ENCODE measurements at regions not wholly inside any gene's neighbourhood (a gene's known extent, or its start where the extent isn't known, plus 50 kb on each side); places are given as distances from the start of the nearest gene placed in this dataset.

DNA sequence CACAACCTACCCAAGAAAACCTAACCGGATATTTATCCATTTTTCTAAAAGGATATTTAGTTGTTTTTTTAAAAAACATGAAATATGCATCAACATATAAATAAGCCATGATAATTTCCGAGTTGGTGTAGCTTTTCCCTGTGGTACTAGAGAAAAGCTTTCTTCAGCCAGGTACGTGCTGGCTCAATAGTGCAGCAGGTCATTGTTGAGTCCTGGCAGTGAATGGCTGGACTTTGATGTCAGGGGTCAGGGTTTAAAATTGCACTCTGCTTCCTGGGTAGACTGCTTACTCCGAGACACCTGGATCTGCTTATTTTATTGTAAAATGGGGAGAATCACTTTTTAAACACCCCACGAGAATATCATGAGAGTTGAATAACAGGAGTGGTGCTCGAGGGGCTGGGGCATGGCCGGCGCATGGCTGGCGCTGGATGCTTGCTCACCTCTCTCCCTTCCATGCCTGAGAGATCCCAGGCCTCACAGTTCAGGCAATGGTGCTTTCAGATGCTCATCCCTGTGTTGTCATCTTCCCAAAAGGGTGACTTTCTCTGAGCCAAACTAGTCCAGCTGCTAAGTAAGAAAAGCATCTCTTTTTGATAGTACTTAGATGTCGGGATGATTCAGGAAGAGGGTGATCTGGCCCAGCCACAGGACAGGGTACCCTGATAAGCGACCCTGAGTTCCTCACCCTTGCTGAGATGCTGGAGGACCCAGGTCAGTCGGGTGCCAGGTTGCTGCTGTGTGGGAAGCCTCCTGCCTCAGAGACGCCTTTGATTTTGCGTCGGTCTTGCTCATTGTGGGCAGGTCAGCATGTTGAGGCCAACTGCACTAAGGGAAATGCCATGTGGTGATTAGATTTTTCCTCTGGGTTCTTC, 269.1 kb upstream of the FOXQ1 start:
- in situ Hi-C loops (cut with MboI; ENCODE audit: low sequenced_read_pairs), result no loop called here

DNA sequence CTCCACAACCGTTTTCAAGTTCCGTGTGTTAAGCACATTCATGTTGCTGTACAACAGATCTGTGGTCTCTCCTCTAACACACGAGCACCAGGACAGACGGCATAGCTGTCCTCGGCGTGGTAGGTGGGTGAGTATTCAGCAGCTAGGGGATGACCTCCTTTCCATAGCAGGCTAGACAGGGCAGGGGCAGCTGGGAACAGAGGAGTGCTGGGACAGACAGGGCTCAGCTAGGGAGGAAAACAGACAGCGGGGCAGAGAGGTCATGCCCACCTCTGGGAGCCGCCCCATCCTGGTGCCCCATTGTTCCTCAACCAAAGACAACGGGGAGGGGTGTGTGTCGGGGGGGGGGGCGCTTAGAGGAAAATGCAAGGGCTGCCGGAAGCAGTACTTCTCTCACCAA, 271.5 kb upstream of the FOXQ1 start:
- in situ Hi-C loops (cut with MboI; ENCODE audit: low sequenced_read_pairs), result no loop called here

DNA sequence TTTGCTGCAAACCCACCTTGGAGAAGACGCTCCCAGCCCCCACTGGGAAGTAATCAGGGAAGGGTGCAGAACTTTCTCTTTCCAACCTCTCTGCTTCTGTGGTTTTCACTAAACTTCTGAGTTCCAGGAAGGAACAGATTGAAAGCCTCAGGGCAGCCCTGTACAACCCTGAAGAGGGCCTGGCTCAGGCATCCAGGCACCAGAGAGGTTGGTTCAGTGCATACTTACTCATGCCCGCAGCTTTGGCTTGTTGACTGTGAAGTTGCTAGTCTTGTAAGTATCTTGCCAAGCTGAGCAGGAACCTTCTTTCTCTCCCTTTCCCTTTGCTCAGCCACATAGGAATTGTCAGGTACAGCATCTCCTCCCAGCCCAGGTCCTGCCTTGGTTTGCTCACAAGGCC, 272.2 kb upstream of the FOXQ1 start:
- in situ Hi-C loops (cut with MboI; ENCODE audit: low sequenced_read_pairs), result no loop called here

DNA sequence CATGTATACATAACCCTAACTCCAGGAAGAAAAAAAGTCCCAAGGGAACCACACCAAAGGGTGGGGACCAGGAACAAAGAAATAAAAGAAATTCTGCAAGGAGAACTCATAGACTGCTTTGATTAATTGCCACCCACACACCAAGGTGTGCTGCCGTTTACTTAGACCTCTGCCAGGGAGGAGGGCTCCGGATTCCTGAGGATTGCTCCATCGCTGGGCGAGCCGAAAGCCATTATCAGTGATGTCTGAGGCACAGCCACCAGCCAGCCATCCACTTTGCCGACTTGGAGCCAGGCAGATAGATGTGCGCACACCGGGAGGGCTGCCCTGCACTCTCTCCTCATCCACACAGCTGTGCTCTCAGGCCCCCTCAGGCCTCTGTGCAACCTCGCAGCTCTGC, 272.7 kb upstream of the FOXQ1 start:
- in situ Hi-C loops (cut with MboI; ENCODE audit: low sequenced_read_pairs), result no loop called here

DNA sequence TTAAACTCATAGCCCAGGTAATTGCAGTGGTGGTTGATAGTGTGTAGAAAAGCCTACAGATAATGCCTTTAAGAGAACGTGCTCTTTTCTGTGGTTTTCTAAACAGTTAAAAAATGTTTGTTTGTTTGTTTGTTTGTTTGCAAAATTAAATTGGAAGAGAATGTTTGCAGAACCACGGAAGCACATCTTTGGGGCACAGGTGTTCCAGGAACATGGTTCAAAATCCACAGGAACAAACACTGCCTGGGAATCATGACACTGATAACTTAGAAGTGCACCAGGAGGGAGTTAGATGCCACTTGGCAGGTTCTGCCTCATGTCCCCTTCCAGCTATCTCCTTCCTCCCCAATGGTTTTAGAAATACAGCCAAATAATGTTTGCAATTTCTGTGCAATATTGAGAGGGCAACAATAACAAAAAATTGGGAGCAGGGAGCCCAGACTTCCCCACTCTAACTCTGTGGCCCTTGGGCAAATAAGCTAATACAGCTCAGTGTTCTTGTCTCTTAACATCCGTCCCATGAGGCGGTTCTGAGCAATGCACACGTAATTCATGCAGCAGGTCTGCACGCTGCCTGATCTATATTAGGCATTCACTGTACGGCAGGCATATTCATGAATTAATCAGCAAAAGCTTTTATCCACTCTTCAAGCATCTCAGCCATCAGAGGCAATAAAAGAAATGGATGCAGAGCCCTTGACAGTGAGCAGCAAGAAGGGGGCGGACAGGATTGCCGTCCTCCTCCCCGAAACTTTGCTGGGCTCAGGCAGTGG, 274.3 kb upstream of the FOXQ1 start:
- in situ Hi-C loops (cut with MboI; ENCODE audit: low sequenced_read_pairs), result no loop called here

DNA sequence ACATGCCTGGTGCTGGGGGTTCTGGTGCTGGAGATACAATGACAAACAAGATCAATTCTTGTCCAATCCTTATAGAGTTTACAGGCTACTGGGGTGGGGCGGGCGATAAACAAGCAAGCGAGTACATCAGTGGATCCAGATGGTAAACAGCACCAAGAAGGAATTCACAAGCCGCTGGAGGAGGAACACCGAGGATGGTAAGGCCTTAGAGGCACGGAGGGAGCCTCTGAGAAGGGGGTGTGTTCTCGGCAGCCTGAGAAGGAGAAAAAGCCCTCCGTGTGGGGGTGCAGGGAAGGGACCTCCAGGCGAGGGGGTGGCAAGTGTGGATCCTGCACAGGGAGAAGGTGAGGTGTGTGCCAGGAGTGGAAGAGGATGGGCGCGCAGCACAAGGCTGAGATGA, 276.5 kb upstream of the FOXQ1 start:
- in situ Hi-C loops (cut with MboI; ENCODE audit: low sequenced_read_pairs), result no loop called here

DNA sequence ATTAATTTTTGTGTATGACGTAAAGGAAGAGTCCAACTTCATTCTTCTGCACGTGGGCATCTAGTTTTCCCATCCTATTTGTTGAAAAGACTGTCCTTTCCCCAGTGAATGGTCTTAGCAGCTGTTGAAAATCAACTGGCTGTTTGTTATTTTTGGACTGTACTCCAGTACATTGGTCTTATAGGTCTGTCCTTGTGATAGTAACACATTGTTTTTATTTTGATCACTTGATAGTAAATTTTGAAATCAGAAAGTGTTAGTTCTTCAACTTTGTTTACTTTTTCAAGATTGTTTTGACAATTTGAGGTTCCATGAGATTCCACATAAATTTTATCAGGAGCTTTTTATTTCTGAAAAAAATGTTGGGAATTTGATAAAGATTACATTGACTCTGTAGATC, 280.2 kb upstream of the FOXQ1 start:
- in situ Hi-C loops (cut with MboI; ENCODE audit: low sequenced_read_pairs), result no loop called here

DNA sequence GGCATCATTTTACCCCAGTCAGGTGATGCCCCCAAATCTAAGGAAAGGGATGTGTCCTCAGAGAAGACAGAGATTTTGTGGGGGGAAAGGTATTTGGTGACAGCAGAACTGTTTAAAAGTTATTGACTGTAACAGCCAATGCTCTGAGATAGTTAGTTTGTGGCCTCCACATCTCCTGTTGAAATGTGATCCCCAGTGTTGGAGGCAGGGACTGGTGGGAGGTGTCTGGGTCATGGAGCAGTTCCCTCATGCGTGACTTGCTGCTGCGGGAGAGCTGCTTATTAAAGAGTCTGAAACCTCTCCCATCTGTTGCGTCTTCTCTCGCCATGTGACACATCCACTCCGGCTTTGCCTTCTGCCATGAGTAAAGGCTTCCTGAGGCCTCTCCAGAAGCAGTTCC, 282.8 kb upstream of the FOXQ1 start:
- in situ Hi-C loops (cut with MboI; ENCODE audit: low sequenced_read_pairs), result no loop called here

DNA sequence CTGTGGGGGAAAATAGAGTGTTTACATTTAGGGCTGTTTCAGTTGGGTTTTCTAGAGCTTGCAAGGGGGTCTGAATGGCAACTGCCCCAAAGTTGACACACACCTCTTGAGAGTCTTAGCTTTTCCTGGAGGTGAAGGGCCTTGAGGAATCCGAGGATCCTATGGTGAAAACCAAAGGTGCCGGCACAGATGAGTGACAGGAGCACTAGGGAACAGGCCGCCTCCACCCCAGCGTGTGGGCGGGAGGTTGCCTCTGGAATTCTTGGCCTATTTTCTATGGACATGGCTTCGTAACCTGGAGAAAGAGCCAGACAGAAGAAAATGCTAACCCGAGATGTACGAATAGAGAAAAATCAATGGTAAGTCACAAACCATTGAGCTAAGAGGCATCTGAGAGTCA, 283.2 kb upstream of the FOXQ1 start:
- in situ Hi-C loops (cut with MboI; ENCODE audit: low sequenced_read_pairs), result no loop called here

DNA sequence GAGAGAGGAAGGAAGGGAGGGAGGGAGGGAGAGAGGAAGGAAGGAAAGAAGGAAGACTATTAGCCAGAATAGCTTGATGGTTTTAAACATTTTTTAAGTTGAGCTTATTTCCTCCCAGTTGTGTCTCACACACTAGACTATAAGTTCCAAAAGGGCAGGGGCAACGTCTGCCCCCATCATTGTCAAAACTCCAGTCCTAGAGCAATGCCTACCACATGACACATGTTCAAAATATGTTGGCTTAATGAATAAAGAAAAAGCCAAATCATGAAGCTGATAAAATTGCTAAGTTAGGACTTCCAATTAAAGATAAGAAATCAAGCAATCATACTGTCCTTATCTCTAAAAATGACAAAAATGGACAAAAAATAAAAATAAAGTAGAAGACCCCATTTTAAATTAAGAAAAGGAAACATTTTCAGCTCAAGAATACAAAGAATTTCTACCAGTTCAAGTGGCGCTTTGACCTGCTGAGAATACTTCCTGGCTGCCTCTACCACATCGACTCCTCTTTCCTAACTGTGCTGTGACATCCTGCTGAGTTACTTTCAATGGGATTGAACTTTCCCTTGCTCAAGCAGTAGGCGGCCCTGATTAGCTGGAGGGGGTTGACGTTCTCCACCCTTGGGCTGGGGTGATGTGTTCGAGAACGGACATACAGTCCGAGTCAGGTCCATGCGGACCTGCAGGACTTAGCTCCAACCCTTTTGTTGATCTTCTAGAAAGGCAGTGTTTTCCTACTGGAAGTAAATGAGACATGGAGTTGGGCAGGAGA, 283.9 kb upstream of the FOXQ1 start:
- in situ Hi-C loops (cut with MboI; ENCODE audit: low sequenced_read_pairs), result no loop called here

DNA sequence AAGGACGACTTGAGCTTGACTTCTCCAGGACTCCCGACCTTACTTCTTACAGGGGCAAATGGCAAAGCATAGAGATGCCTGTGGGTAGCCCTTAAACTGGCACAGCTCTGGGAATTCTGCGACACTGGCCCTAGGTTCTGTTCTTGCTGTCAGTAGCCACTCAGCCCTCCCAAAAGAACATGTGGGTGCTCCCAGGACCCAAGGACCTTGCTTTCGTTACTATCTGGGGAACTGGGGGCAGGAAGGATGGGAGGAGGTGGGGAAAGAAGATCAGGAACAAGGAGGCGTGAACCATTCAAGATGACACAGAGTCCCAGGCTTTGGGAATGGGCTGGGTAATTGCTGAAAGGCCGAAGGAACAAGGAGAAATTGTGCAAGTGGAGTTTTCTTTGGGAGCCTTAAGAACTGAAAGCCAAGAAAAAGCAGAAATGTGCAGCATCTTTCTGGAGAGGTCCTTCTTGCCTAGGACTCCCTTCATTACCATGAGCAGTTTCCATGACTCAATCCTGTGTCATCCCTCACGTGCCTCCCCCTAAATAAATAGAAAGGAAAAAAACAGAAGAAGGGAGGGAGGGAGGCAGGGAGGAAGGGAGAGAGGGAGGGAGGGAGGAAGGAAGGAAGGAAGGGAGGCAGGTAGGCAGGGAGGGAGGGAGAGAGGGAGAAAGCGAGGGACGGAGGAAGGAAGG, 284.6 kb upstream of the FOXQ1 start:
- in situ Hi-C loops (cut with MboI; ENCODE audit: low sequenced_read_pairs), result no loop called here

DNA sequence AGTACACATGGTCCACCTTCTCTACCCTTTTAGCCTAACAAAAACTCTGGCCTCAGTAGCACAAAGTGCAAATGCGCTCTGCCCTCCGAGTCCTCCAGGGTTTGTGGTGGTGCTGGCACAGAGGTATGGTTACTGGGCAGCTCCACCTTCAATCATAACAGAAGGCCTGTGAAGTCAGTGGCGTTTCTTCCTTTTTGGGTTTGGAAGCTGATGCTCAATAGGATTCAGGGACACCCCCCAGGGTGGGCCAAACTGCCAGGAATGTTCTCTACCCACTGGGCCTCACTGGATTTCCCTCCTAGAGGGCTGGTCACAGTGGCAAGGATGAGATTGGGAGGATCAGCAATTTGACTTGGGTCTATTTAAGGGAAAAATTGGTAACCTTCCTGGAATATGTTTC, 286.1 kb upstream of the FOXQ1 start:
- in situ Hi-C loops (cut with MboI; ENCODE audit: low sequenced_read_pairs), result no loop called here

DNA sequence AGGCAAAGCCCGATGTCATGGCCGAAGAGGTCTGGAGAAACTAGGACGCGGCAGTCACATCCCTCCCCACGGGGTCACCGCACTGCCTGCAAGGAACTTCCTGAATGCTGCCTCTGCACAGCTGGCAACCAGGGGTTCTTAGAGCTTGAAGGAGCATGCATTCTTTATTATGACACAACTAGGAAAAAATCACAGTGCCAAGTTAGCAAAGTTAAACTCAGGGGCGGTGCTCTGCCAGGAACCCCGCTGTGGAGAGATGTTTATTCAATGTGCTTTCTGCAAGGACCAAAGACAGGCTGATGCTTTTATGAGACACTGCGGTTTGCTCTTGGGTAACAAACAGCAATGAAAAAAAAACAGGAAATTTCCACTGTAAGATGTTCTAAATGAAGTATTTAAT, 287.3 kb upstream of the FOXQ1 start:
- in situ Hi-C loops (cut with MboI; ENCODE audit: low sequenced_read_pairs), result no loop called here

DNA sequence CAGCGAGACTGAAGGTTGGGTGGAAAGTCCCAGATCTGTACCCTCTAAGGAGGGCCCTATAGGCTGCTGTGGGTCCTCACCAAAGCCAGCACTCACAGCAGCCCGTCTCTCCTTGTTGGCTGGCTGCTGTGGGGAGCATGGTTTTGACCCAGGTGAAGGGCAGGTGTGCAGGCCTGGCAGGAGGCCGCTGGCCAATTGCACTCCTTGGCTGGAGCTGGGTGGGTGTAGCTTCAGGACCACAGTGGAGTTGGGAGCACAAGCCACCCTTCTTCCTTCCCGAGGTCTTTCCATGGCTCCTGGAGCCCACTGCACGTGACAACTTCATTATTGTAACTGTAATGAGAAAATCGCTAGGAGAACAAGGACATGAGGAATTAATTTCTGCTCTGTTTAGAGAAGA, 287.7 kb upstream of the FOXQ1 start:
- in situ Hi-C loops (cut with MboI; ENCODE audit: low sequenced_read_pairs), result no loop called here

DNA sequence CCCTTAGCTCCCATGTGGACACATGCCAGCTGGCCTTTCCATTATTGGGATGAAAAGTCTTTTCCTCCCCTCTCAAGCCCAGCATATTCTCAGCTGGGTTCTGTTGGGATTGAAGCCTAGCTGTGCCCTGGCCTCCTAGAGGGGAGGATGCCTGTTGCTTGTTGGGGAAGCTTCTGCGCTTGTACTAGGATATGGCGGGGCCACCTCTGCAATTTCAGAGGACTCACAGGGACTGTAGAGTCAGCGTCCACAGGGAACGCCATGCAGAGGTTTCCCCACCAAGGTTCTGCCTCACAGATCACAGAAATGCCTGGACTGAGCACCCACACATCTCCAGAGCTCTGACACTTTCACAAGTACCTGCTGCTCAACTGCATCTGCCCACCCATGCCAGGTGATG, 288.7 kb upstream of the FOXQ1 start:
- in situ Hi-C loops (cut with MboI; ENCODE audit: low sequenced_read_pairs), result no loop called here

DNA sequence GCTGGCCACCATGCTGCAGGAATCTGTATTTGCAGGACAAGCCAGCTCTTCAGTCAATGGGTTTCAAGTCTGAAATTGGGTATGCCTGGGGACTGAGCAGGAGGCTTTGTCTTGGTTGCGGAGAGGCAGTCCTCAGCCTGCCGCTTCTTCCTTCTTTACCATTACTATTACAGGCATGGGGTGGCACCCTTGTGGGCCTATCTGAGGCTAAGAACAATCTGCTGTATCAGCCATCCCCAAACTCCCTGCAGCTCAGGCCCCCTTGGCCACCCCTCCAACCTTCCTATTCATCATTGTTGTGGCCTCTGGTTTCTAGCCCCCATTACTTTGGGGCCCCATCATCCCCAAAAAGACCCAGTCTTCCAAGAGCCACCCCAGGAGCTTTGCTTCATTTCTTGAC, 289.2 kb upstream of the FOXQ1 start:
- in situ Hi-C loops (cut with MboI; ENCODE audit: low sequenced_read_pairs), result no loop called here

DNA sequence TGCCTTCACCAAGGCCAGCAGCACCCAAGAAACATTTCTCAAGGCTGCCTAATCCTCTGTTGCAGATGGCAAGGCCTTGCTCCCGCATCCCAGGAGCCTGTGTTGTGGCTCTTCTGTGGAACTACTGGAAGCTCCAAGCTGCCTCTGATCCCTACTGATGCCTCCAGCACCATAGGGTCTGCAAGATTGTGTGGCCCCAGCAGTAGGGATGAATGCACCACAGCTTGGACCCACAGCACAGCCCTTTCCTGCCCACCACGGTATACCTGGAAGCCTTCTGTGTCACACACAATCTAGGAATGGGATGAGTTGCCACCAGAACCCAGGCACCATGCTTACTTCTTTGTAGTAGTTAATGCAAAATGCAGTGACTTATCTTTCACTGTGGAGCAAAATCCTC, 291.1 kb upstream of the FOXQ1 start:
- in situ Hi-C loops (cut with MboI; ENCODE audit: low sequenced_read_pairs), result no loop called here

DNA sequence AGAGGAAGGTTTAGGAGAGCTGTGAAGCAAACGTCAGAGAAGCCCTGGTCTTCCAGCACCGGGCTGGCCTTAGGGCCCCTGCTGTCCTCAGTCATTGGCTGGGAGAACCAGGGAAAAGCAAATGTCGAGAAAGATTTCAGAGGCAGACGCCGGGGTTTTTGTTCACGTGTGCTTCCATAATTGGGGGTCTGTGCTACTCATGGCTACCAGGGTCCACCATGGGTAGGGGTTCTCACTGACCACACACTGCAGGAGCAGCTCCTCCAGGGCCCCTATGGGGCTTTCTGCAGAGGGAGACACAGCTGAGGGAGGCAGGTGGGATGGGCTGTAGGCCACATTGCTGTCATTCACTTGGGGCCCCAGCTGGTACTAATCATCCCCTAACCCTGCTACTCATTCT, 291.8 kb upstream of the FOXQ1 start:
- in situ Hi-C loops (cut with MboI; ENCODE audit: low sequenced_read_pairs), result no loop called here

DNA sequence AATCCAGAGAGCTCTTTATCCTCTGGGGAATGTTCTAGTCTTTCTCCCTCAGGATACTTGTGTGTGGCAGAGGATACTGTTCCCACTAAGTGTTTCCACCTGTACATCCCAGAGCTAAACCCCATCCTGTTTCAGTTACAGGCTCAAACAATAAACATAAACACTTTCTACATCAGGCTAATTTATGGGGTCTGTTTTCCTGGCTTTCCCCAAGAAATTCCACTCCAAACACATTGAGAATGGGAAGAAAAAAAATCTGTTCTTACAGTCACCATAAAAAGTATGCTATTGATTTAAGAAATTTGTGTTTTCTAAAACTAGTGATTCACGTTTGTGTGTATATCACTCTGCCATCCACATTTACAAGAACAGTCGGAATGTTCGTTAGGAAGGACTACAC, 293.9 kb upstream of the FOXQ1 start:
- in situ Hi-C loops (cut with MboI; ENCODE audit: low sequenced_read_pairs), result no loop called here

DNA sequence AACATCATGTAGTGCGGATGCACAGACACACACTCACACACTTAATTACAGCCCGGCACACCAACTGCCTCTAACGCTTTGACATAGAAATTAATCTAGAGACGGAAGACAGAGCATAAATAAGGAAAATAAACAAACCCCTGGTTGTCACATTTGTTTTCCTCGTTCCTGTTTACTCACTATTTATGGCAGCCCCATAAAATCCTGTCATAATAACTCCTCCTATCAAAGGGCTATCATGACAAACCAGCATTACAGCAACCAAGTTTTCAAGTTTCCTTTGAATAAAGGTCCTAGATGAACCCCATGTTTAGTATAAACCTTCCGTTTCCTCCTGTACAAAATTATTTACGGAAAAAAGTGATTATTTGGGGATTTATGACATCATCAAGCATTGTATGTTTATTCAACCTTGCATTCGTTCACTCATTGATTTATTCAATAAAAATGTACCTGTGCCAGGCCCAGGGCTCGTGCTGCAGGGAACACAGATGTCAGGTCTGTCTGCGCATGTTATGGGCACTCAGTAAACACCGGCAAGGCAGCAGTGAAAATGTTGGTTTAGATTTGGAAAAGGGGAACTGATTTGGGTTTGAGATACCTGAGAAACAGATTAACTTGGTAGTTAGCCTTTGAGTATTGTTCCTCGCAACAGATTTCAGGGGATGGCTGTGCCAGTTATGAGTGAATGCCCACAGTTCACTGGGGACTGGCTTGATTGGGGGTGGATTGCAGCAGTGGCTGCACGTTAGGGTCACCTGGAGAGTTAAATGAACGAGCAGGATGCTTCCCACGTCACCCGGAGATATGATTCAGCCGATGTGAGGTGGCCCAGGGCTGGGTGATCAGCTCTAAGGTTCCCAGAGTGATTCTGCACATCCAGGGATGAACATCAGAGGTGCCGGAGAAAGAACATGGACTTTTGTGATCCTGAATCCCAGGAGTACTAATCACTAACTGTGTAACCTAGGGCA, 295.3 kb upstream of the FOXQ1 start:
- in situ Hi-C loops (cut with MboI; ENCODE audit: low sequenced_read_pairs), result no loop called here

Data from HL-60/S4 treated with retinoic acid at 250 ng/mL for 4 days and 3 days (cell line).